Endothelial cell of umbilical vein (primary cell): ENCODE measurements at regions not wholly inside any gene's neighbourhood (a gene's known extent, or its start where the extent isn't known, plus 50 kb on each side); places are given as distances from the start of the nearest gene placed in this dataset.

Experiments used
- BruUV-seq: library from RNA; stranded (reverse); fragments of 400-500 nt; replicated peaks from 2 replicates; lab custom pipeline; 2021; lab: Mats Ljungman, UMichigan
- CTCF ChIA-PET: fragments of 300-600, 350-600 bp; sonication (Branson Sonifier 250); formaldehyde crosslinking; loops from one replicate; lab custom pipeline; 2021; ENCODE audit warnings: antibody characterized with exemption, inconsistent platforms; lab: Charles Lee
- POLR2A ChIA-PET: fragments of 300-600, 350-600 bp; sonication (Branson Sonifier 250); formaldehyde crosslinking; loops from one replicate; lab custom pipeline; 2021; ENCODE audit warnings: antibody characterized with exemption, inconsistent platforms; lab: Charles Lee
- DNase-seq: peaks from one replicate; pipeline ENCODE4 v3.0.0-alpha.2; 2011; ENCODE audit warnings: low read depth, low spot score
- FAIRE-seq: peaks from 2 replicates; lab custom pipeline; 2011; peaks lifted over from hg19 to GRCh38; lab: Jason Lieb, UNC
- H2AFZ ChIP-seq: 2 replicates; pipeline ENCODE4 v1.6.0; 2012; ENCODE audit warnings: low read depth, low read length, control low read depth, inconsistent platforms
- H3K27ac ChIP-seq: 2 replicates; pipeline ENCODE4 v1.5.1; 2011; ENCODE audit warnings: low read depth, mild to moderate bottlenecking, control low read depth, low read length, moderate library complexity; ENCODE audit not compliant: insufficient read depth
- H3K27me3 ChIP-seq, 2 experiments: 2 replicates each; pipeline versions ENCODE4 v1.6.0 to v1.6.1; 2011; ENCODE audit warnings: low read length in 2 of 2, mixed read lengths in 1 of 2; ENCODE audit not compliant: control insufficient read depth in 2 of 2, insufficient read depth in 2 of 2
- H3K36me3 ChIP-seq, 2 experiments: 2 replicates in 1 of 2; 3 replicates in 1 of 2; pipeline ENCODE4 v1.5.1; 2011; ENCODE audit warnings: low read length in 2 of 2, mild to moderate bottlenecking in 1 of 2, moderate library complexity in 1 of 2; ENCODE audit not compliant: control insufficient read depth in 2 of 2, insufficient read depth in 2 of 2; ENCODE audit errors: extremely low read depth in 1 of 2
- H3K4me1 ChIP-seq: 3 replicates; pipeline ENCODE4 v1.5.1; 2011; ENCODE audit warnings: mild to moderate bottlenecking, low read length; ENCODE audit not compliant: control insufficient read depth, insufficient read depth; ENCODE audit errors: extremely low read depth
- H3K4me2 ChIP-seq: 2 replicates; pipeline ENCODE4 v1.6.1; 2011; ENCODE audit warnings: low read length, control low read depth, mixed read lengths; ENCODE audit not compliant: insufficient read depth
- H3K4me3 ChIP-seq, 3 experiments: fragments of 200-600 bp in 1 of 3; sonication (generic), shearing (Covaris generic) in 1 of 3; replicated peaks in 1 of 3; 2 replicates each; pipeline ENCODE4 v1.5.1; 2011 to 2016; ENCODE audit warnings: control low read depth in 3 of 3, low read length in 3 of 3, mild to moderate bottlenecking in 2 of 3, inconsistent platforms in 1 of 3, low read depth in 1 of 3, moderate library complexity in 1 of 3; ENCODE audit not compliant: insufficient read depth in 1 of 3
- H3K79me2 ChIP-seq: 2 replicates; pipeline ENCODE4 v1.6.0; 2012; ENCODE audit warnings: low read length, inconsistent platforms; ENCODE audit not compliant: control insufficient read depth, insufficient read depth
- H3K9ac ChIP-seq: replicated peaks from 2 replicates; pipeline ENCODE3; 2011; ENCODE audit warnings: low read length, control low read depth; ENCODE audit not compliant: insufficient read depth; ENCODE audit errors: extremely low read depth
- H3K9me1 ChIP-seq: replicated peaks from 3 replicates; pipeline ENCODE4 v1.6.0; 2011; ENCODE audit warnings: mild to moderate bottlenecking, low read length; ENCODE audit not compliant: control insufficient read depth, insufficient read depth; ENCODE audit errors: extremely low read depth
- H3K9me3 ChIP-seq: replicated peaks from 2 replicates; pipeline ENCODE4 v1.5.1; 2012; ENCODE audit warnings: low read length, inconsistent platforms; ENCODE audit not compliant: control insufficient read depth, insufficient read depth
- H4K20me1 ChIP-seq: replicated peaks from 2 replicates; pipeline ENCODE3; 2011; ENCODE audit warnings: mild to moderate bottlenecking, low read length; ENCODE audit not compliant: control insufficient read depth, insufficient read depth; ENCODE audit errors: extremely low read depth
- CTCF ChIP-seq, 2 donors: IDR thresholded peaks; 1 replicate in 1 of 2; 2 replicates in 1 of 2; pipeline ENCODE4 v1.5.1; 2011; ENCODE audit warnings: low read length in 2 of 2, mild to moderate bottlenecking in 2 of 2, moderate library complexity in 2 of 2, control low read depth in 1 of 2, inconsistent platforms in 1 of 2, low read depth in 1 of 2; ENCODE audit not compliant: insufficient read depth in 1 of 2; ENCODE audit errors: extremely low read depth in 1 of 2
- EZH2 ChIP-seq: IDR thresholded peaks from 2 replicates; pipeline ENCODE4 v1.6.1; 2012; ENCODE audit warnings: borderline replicate concordance, low read depth, mild to moderate bottlenecking, moderate library complexity, low read length, inconsistent platforms; ENCODE audit not compliant: severe bottlenecking
- FOS ChIP-seq: IDR thresholded peaks from 2 replicates; pipeline ENCODE4 v1.6.1; 2011; ENCODE audit warnings: mild to moderate bottlenecking, low read length, moderate library complexity, borderline replicate concordance; ENCODE audit not compliant: insufficient read depth
- GATA2 ChIP-seq: IDR thresholded peaks from 2 replicates; pipeline ENCODE4 v1.7.0; 2011; ENCODE audit warnings: low read depth, mild to moderate bottlenecking, moderate library complexity, mixed read lengths, low read length; ENCODE audit not compliant: insufficient read length, insufficient read depth
- JUN ChIP-seq: IDR thresholded peaks from 2 replicates; pipeline ENCODE4 v1.6.1; 2011; ENCODE audit warnings: borderline replicate concordance, low read depth; ENCODE audit not compliant: insufficient read length, insufficient read depth
- MAX ChIP-seq: IDR thresholded peaks from 2 replicates; pipeline ENCODE4 v1.6.1; 2011; ENCODE audit not compliant: insufficient read depth, insufficient read length
- MYC ChIP-seq: IDR thresholded peaks from one replicate; pipeline ENCODE4 v1.6.1; 2011; ENCODE audit warnings: mild to moderate bottlenecking, low read depth, low read length
- POLR2A ChIP-seq: IDR thresholded peaks from 2 replicates; pipeline ENCODE4 v1.6.1; 2012; ENCODE audit warnings: low read depth, mild to moderate bottlenecking, control low read depth, low read length
- POLR2AphosphoS5 ChIP-seq: IDR thresholded peaks from 2 replicates; pipeline ENCODE4 v1.6.1; 2012; ENCODE audit warnings: low read depth, mild to moderate bottlenecking, control low read depth, low read length, moderate library complexity; ENCODE audit not compliant: insufficient read depth
- dilution Hi-C: fragments of 300-500 bp; cut with MboI; formaldehyde crosslinking; loops from one replicate; pipeline ENCODE4 v1.15.0; 2019; ENCODE audit warnings: low sequenced_read_pairs; ENCODE audit not compliant: extremely low pct_ligation_motif_present
- intact Hi-C: fragments of 100-400 bp; cut with micrococcal nuclease; formaldehyde crosslinking; loops from one replicate; pipeline ENCODE4 v1.10.0; 2022

GRCh38 chr18:73292156-73292555, 424.4 kb upstream of the NETO1 start:
- CTCF ChIA-PET, result no interaction called here
- H3K27ac ChIP-seq, result no peak overlapping the region
- H3K36me3 ChIP-seq, result no peaks in the 10 kb centered on the region
- no peaks in the 10 kb centered on the region for H3K79me2 ChIP-seq
- H3K9me3 ChIP-seq, result peaks cover 14% of the 10 kb centered on the region
- intact Hi-C loops, result no loop called here
- H3K4me3 ChIP-seq, result no peak overlapping the region
- no peaks in the 10 kb centered on the region for H3K4me1 ChIP-seq
- no peak for TF ChIP-seq JUN
- TF ChIP-seq FOS, result no peak
- no peak for TF ChIP-seq POLR2A
- TF ChIP-seq MYC, result no peak
- TF ChIP-seq EZH2, result no peak
- TF ChIP-seq POLR2AphosphoS5, result no peak
- no peak for TF ChIP-seq MAX
- TF ChIP-seq CTCF (IDR thresholded peaks at IDR 0.05; ENCODE audit: extremely low read depth in 1 of 2, insufficient read depth in 1 of 2, low read depth in 1 of 2, low read length in 2 of 2), result no peak
- TF ChIP-seq GATA2, result no peak
- dilution Hi-C loops, result no loop called here
- no peaks in the 10 kb centered on the region for H3K27me3 ChIP-seq
- no peak for FAIRE-seq
- BruUV-seq, result no TSS peak
- POLR2A ChIA-PET, result no interaction called here
- no peak overlapping the region for H3K9ac ChIP-seq
- no peak overlapping the region for H2AFZ ChIP-seq
- no peak for DNase-seq
- H3K9me1 ChIP-seq, result no peaks in the 10 kb centered on the region
- no peak overlapping the region for H3K4me2 ChIP-seq
- H4K20me1 ChIP-seq, result no peaks in the 10 kb centered on the region
